ENCODE measurements at regions not wholly inside any gene's neighbourhood (a gene's known extent, or its start where the extent isn't known, plus 50 kb on each side); places are given as distances from the start of the nearest gene placed in this dataset.

- H3K4me3 ChIP-seq (replicated peaks in 1 of 2; ENCODE audit: low read depth in 1 of 2, low read length in 2 of 2) = no peak overlapping the region
- RAD21 ChIA-PET (ENCODE audit: low non-redundant PET in 1 of 2, low total read pairs in 2 of 2, uncharacterized antibody in 2 of 2, unreplicated experiment in 2 of 2) = no interaction called here
- DNase-seq (ENCODE audit: low read depth, low spot score) = no peak
- intact Hi-C loops (cut with micrococcal nuclease) = no loop called here
- no peaks in the 10 kb centered on the region for H3K9me2 ChIP-seq (ENCODE audit: insufficient read depth)
- H3K4me1 ChIP-seq (ENCODE audit: control insufficient read depth in 1 of 2, insufficient read depth in 2 of 2, low read length in 2 of 2) = no peaks in the 10 kb centered on the region
- no peaks in the 10 kb centered on the region for H3K27me3 ChIP-seq (ENCODE audit: insufficient read depth, low read length)
- H3K79me2 ChIP-seq (ENCODE audit: insufficient read depth, low read length) = no peaks in the 10 kb centered on the region
- no peak overlapping the region for H2AFZ ChIP-seq (ENCODE audit: low read depth, low read length, poor library complexity, severe bottlenecking)
- CTCF ChIA-PET = no interaction called here
- BruUV-seq (replicated peaks) = no TSS peak
- POLR2A ChIA-PET = no interaction called here
- H3K4me2 ChIP-seq (ENCODE audit: low read length) = no peak overlapping the region
- ATAC-seq = no peak
- no peaks in the 10 kb centered on the region for H4K20me1 ChIP-seq (ENCODE audit: insufficient read depth)
- no peaks in the 10 kb centered on the region for H3K36me3 ChIP-seq (ENCODE audit: control insufficient read depth in 1 of 2, insufficient read depth in 2 of 2, low read length in 2 of 2)
- no peak overlapping the region for H3K27ac ChIP-seq (ENCODE audit: low read depth, low read length)
- H3K9ac ChIP-seq (ENCODE audit: low read length) = no peak overlapping the region
- H3K9me3 ChIP-seq (ENCODE audit: control insufficient read depth in 1 of 2, insufficient read depth in 1 of 2, low read depth in 1 of 2, low read length in 2 of 2) = no peaks in the 10 kb centered on the region
- TF ChIP-seq CBX3 (IDR thresholded peaks at IDR 0.05; ENCODE audit: low read depth) (no peak), SP1 (IDR thresholded peaks at IDR 0.05; ENCODE audit: low read depth) (no peak), POLR2A (IDR thresholded peaks at IDR 0.05; ENCODE audit: borderline replicate concordance, extremely low read depth, insufficient read depth, insufficient read length) (no peak), REST (IDR thresholded peaks at IDR 0.05; ENCODE audit: low read depth) (no peak), EGR1 (IDR thresholded peaks at IDR 0.05; ENCODE audit: low read depth) (no peak), POLR2AphosphoS5 (IDR thresholded peaks at IDR 0.05; ENCODE audit: low read depth, low read length) (no peak), EZH2phosphoT487 (IDR thresholded peaks at IDR 0.05; ENCODE audit: borderline replicate concordance) (no peak), SRF (IDR thresholded peaks at IDR 0.05; ENCODE audit: low read depth) (no peak), EZH2 (IDR thresholded peaks at IDR 0.05) (no peak), YY1 (IDR thresholded peaks at IDR 0.05; ENCODE audit: extremely low read depth, insufficient replicate concordance, low read depth, low read length) (no peak), ZBTB33 (IDR thresholded peaks at IDR 0.05; ENCODE audit: extremely low read depth, insufficient replicate concordance, low read length) (no peak), MAX (IDR thresholded peaks at IDR 0.05) (no peak), RAD21 (IDR thresholded peaks at IDR 0.05; ENCODE audit: low read depth) (no peak), SIN3A (IDR thresholded peaks at IDR 0.05; ENCODE audit: low read depth) (no peak), CTCF (IDR thresholded peaks at IDR 0.05 in 2 of 3, conservative IDR thresholded peaks at IDR 0.05 in 1 of 3; ENCODE audit: borderline replicate concordance in 1 of 3, insufficient read depth in 1 of 3, low read depth in 2 of 3, low read length in 2 of 3) (no peak), ELF1 (IDR thresholded peaks at IDR 0.05; ENCODE audit: borderline replicate concordance, low read depth) (no peak), ZNF274 (IDR thresholded peaks at IDR 0.05; ENCODE audit: low read depth, low read length) (no peak), ATF3 (IDR thresholded peaks at IDR 0.05) (no peak)
Observed at GRCh38 chr15:93478947-93479346, 389.9 kb upstream of the RGMA start.
